Gastroesophageal sphincter (tissue), 4 donors: ENCODE measurements at regions not wholly inside any gene's neighbourhood (a gene's known extent, or its start where the extent isn't known, plus 50 kb on each side); places are given as distances from the start of the nearest gene placed in this dataset.

Experiments used
- ATAC-seq: fragments of 150-250 bp; one replicate; pipeline ENCODE4 v1.9.1; 2016; ENCODE audit warnings: mild to moderate bottlenecking, moderate library complexity
- H3K27ac ChIP-seq, 4 donors: fragments of 200-600 bp; sonication (generic) in 3 of 4; 1 replicate in 3 of 4; 2 replicates in 1 of 4; pipeline ENCODE4 v1.5.1; 2016 to 2019
- H3K27me3 ChIP-seq: fragments of 200-600 bp; sonication (generic); one replicate; pipeline ENCODE4 v1.5.1; 2019
- H3K36me3 ChIP-seq, 2 donors: fragments of 200-600 bp; sonication (generic); one replicate each; pipeline ENCODE4 v1.5.1; 2019; ENCODE audit warnings: control low read depth in 1 of 2
- H3K4me1 ChIP-seq, 3 donors: fragments of 200-600 bp; sonication (generic); 1 replicate in 2 of 3; 2 replicates in 1 of 3; pipeline ENCODE4 v1.5.1; 2016 to 2019; ENCODE audit warnings: control low read depth in 2 of 3
- H3K4me3 ChIP-seq, 2 donors: fragments of 200-600 bp; sonication (generic); one replicate each; pipeline ENCODE4 v1.5.1; 2019; ENCODE audit warnings: mild to moderate bottlenecking in 1 of 2, moderate library complexity in 1 of 2
- H3K9me3 ChIP-seq, 3 donors: fragments of 200-600 bp; sonication (generic); one replicate each; pipeline ENCODE4 v1.5.1; 2017 to 2019; ENCODE audit warnings: control low read depth in 2 of 3
- CTCF ChIP-seq, 4 experiments: fragments of 200-600 bp in 2 of 4; fragments of 450-650 bp in 2 of 4; sonication (generic) in 1 of 4; IDR thresholded peaks; one replicate each; pipeline ENCODE4 v1.5.1; 2017 to 2019; ENCODE audit warnings: antibody characterized with exemption in 4 of 4, mild to moderate bottlenecking in 2 of 4, moderate library complexity in 2 of 4
- EP300 ChIP-seq: sonication (generic); formaldehyde crosslinking; IDR thresholded peaks from one replicate; pipeline ENCODE4 v1.6.1; 2017; ENCODE audit warnings: antibody characterized with exemption, mild to moderate bottlenecking
- POLR2A ChIP-seq, 2 donors: fragments of 450-650 bp; IDR thresholded peaks; one replicate each; pipeline ENCODE4 v1.6.1; 2017; ENCODE audit warnings: antibody characterized with exemption in 2 of 2, mild to moderate bottlenecking in 2 of 2, moderate library complexity in 1 of 2
- POLR2AphosphoS5 ChIP-seq: sonication (generic); formaldehyde crosslinking; IDR thresholded peaks from one replicate; pipeline ENCODE4 v1.6.1; 2017; ENCODE audit warnings: antibody characterized with exemption
- WGBS, 2 donors: methylation state at CpG; one replicate each; pipeline ENCODE4 v1.1.5; 2018; ENCODE audit warnings: low coverage in 1 of 2; 5-methylcytosine and 5-hydroxymethylcytosine counted together

GRCh38 chr11:97460091-97460490 lies 1070.3 kb downstream of the JRKL start:
- Histone ChIP-seq H3K4me1 (no peaks in the 10 kb centered on the region), H3K36me3 (no peaks in the 10 kb centered on the region), H3K27ac (no peak overlapping the region), H3K4me3 (no peak overlapping the region), H3K27me3 (no peaks in the 10 kb centered on the region), H3K9me3 (peaks cover 0 to 9% (median 0%) of the 10 kb centered on the region in 3 donors)
- TF ChIP-seq EP300 = no peak
- TF ChIP-seq POLR2AphosphoS5 = no peak
- no peak for TF ChIP-seq CTCF (IDR thresholded peaks at IDR 0.05)
- TF ChIP-seq POLR2A (IDR thresholded peaks at IDR 0.05) = no peak
- no peak for ATAC-seq

GRCh38 chr11:97461044-97461880 lies 1071.4 kb downstream of the JRKL start:
- Histone ChIP-seq H3K27ac (no peak overlapping the region), H3K27me3 (no peaks in the 10 kb centered on the region), H3K9me3 (peaks cover 0 to 9% (median 0%) of the 10 kb centered on the region in 3 donors), H3K4me1 (no peaks in the 10 kb centered on the region), H3K4me3 (no peak overlapping the region), H3K36me3 (no peaks in the 10 kb centered on the region)
- no peak for ATAC-seq
- 80 to 93% methylated on average over 3 to 7 of the region's 21 CpGs for WGBS, 2 donors
- TF ChIP-seq POLR2A (IDR thresholded peaks at IDR 0.05) = no peak

- Histone ChIP-seq H3K36me3 (no peaks in the 10 kb centered on the region), H3K4me1 (no peaks in the 10 kb centered on the region), H3K4me3 (no peak overlapping the region), H3K9me3 (peaks cover 0 to 9% (median 0%) of the 10 kb centered on the region in 3 donors), H3K27me3 (no peaks in the 10 kb centered on the region), H3K27ac (no peak overlapping the region)
- WGBS, 2 donors = 100% methylated on average over 3 of the region's 9 CpGs; no CpG with 5 or more reads in 1 of the 2 donors
- ATAC-seq = no peak
- TF ChIP-seq POLR2A (IDR thresholded peaks at IDR 0.05) = no peak
- TF ChIP-seq EP300 = no peak
- no peak for TF ChIP-seq POLR2AphosphoS5
Measured at GRCh38 chr11:97461934-97462333, 1072.1 kb downstream of the JRKL start.

- H3K4me1 ChIP-seq = no peaks in the 10 kb centered on the region
- H3K36me3 ChIP-seq = no peaks in the 10 kb centered on the region
- WGBS, 2 donors = 33 to 71% methylated on average over 1 of the region's 1 CpG
- H3K9me3 ChIP-seq = peaks cover 0 to 9% (median 0%) of the 10 kb centered on the region in 3 donors
- H3K4me3 ChIP-seq = no peak overlapping the region
- H3K27me3 ChIP-seq = no peaks in the 10 kb centered on the region
- no peak overlapping the region for H3K27ac ChIP-seq
- TF ChIP-seq CTCF (IDR thresholded peaks at IDR 0.05) (no peak), EP300 (no peak), POLR2A (IDR thresholded peaks at IDR 0.05) (no peak), POLR2AphosphoS5 (no peak)
- ATAC-seq = no peak
Measured at GRCh38 chr11:97463891-97464290, 1074.1 kb downstream of the JRKL start.

GRCh38 chr11:97471480-97471879 lies 1081.7 kb downstream of the JRKL start:
- TF ChIP-seq CTCF (IDR thresholded peaks at IDR 0.05) (no peak), EP300 (no peak), POLR2AphosphoS5 (no peak), POLR2A (IDR thresholded peaks at IDR 0.05) (no peak)
- H3K27ac ChIP-seq = no peak overlapping the region
- H3K9me3 ChIP-seq = peaks cover 0 to 30% (median 2%) of the 10 kb centered on the region in 3 donors
- no peaks in the 10 kb centered on the region for H3K36me3 ChIP-seq
- H3K4me1 ChIP-seq = no peaks in the 10 kb centered on the region
- ATAC-seq = no peak
- H3K4me3 ChIP-seq = no peak overlapping the region
- no CpG with 5 or more reads among the region's 1 CpG for WGBS, 2 donors
- no peaks in the 10 kb centered on the region for H3K27me3 ChIP-seq

- Histone ChIP-seq H3K36me3 (no peaks in the 10 kb centered on the region), H3K27ac (no peak overlapping the region), H3K4me1 (no peaks in the 10 kb centered on the region), H3K4me3 (no peak overlapping the region), H3K9me3 (no peaks in the 10 kb centered on the region), H3K27me3 (no peaks in the 10 kb centered on the region)
- 58 to 61% methylated on average over 3 of the region's 3 CpGs for WGBS, 2 donors
- ATAC-seq = no peak
- TF ChIP-seq EP300 (no peak), POLR2A (IDR thresholded peaks at IDR 0.05) (no peak), CTCF (IDR thresholded peaks at IDR 0.05) (no peak), POLR2AphosphoS5 (no peak)
Measured at GRCh38 chr11:97487387-97487786, 1097.6 kb downstream of the JRKL start.
